MM.1S (cell line): ENCODE measurements at regions not wholly inside any gene's neighbourhood (a gene's known extent, or its start where the extent isn't known, plus 50 kb on each side); places are given as distances from the start of the nearest gene placed in this dataset.

Experiments
- DNase-seq: peaks from one replicate; pipeline ENCODE4 v3.0.0-alpha.2; 2015
- H2AFZ ChIP-seq: fragments of 300-600 bp; sonication (generic); 2 replicates; pipeline ENCODE4 v1.6.0; 2016; ENCODE audit warnings: antibody characterized with exemption, low read length
- H3F3A ChIP-seq: fragments of 300-600 bp; sonication (generic); 2 replicates; pipeline ENCODE4 v1.6.1; 2016; ENCODE audit warnings: mild to moderate bottlenecking, antibody characterized with exemption, low read length, moderate library complexity, mixed read lengths; ENCODE audit not compliant: insufficient read depth
- H3K27ac ChIP-seq: fragments of 300-600 bp; sonication (generic); 2 replicates; pipeline ENCODE4 v1.5.1; 2016; ENCODE audit warnings: mild to moderate bottlenecking, low read length
- H3K27me3 ChIP-seq: fragments of 300-600 bp; sonication (generic); replicated peaks from 2 replicates; pipeline ENCODE4 v1.6.0; 2016; ENCODE audit warnings: low read length; ENCODE audit not compliant: insufficient read depth
- H3K36me3 ChIP-seq: fragments of 300-600 bp; sonication (generic); replicated peaks from 2 replicates; pipeline ENCODE4 v1.6.1; 2016; ENCODE audit warnings: mild to moderate bottlenecking, low read length, mixed read lengths; ENCODE audit not compliant: insufficient read depth
- H3K4me1 ChIP-seq: fragments of 300-600 bp; sonication (generic); 2 replicates; pipeline ENCODE4 v1.6.1; 2016; ENCODE audit warnings: low read length, mixed read lengths
- H3K4me2 ChIP-seq: fragments of 300-600 bp; sonication (generic); 2 replicates; pipeline ENCODE4 v1.6.0; 2016; ENCODE audit warnings: low read depth, low read length
- H3K4me3 ChIP-seq: fragments of 300-600 bp; sonication (generic); 2 replicates; pipeline ENCODE4 v1.5.1; 2016; ENCODE audit warnings: low read length, mixed read lengths
- H3K79me2 ChIP-seq: fragments of 300-600 bp; sonication (generic); 2 replicates; pipeline ENCODE4 v1.6.1; 2016; ENCODE audit warnings: mixed run types, low read length, mixed read lengths
- H3K9ac ChIP-seq: fragments of 300-600 bp; sonication (generic); 2 replicates; pipeline ENCODE4 v1.6.1; 2016; ENCODE audit warnings: low read length, mixed read lengths
- H3K9me2 ChIP-seq: fragments of 300-600 bp; sonication (generic); replicated peaks from 2 replicates; pipeline ENCODE4 v1.6.1; 2016; ENCODE audit warnings: mild to moderate bottlenecking, low read length, mixed read lengths; ENCODE audit not compliant: insufficient read depth
- H3K9me3 ChIP-seq: fragments of 300-600 bp; sonication (generic); replicated peaks from 2 replicates; pipeline ENCODE4 v1.6.1; 2016; ENCODE audit warnings: mild to moderate bottlenecking, low read length, mixed read lengths; ENCODE audit not compliant: insufficient read depth
- H4K20me1 ChIP-seq: fragments of 300-600 bp; sonication (generic); 2 replicates; pipeline ENCODE4 v1.6.1; 2016; ENCODE audit warnings: mild to moderate bottlenecking, low read length, moderate library complexity, mixed read lengths; ENCODE audit not compliant: insufficient read depth
- CTCF ChIP-seq: fragments of 300-600 bp; sonication (generic); IDR thresholded peaks from 2 replicates; pipeline ENCODE4 v1.5.1; 2016; ENCODE audit warnings: antibody characterized with exemption, low read length, mixed read lengths
- EZH2 ChIP-seq: fragments of 300-600 bp; sonication (generic); optimal IDR thresholded peaks from 2 replicates; pipeline ENCODE3; 2017; ENCODE audit warnings: low read depth, mild to moderate bottlenecking, antibody characterized with exemption, low read length, mixed read lengths
- EZH2phosphoT487 ChIP-seq: fragments of 300-600 bp; sonication (generic); IDR thresholded peaks from 2 replicates; pipeline ENCODE4 v1.6.1; 2018; ENCODE audit warnings: antibody characterized with exemption, low read length

GRCh38 chr2:144896341-144896740 is 376.4 kb upstream of the ZEB2 start:
- Histone ChIP-seq H3K4me3 (no peak overlapping the region), H3K9me3 (no peaks in the 10 kb centered on the region), H3K9ac (no peak overlapping the region), H2AFZ (no peak overlapping the region), H3K27ac (no peak overlapping the region), H3K27me3 (no peaks in the 10 kb centered on the region), H3K4me2 (no peak overlapping the region), H3F3A (no peaks in the 10 kb centered on the region), H3K36me3 (no peaks in the 10 kb centered on the region), H4K20me1 (no peaks in the 10 kb centered on the region), H3K79me2 (no peaks in the 10 kb centered on the region), H3K9me2 (no peaks in the 10 kb centered on the region), H3K4me1 (no peaks in the 10 kb centered on the region)
- TF ChIP-seq EZH2 (no peak), EZH2phosphoT487 (no peak), CTCF (no peak)
- DNase-seq = no peak

DNA sequence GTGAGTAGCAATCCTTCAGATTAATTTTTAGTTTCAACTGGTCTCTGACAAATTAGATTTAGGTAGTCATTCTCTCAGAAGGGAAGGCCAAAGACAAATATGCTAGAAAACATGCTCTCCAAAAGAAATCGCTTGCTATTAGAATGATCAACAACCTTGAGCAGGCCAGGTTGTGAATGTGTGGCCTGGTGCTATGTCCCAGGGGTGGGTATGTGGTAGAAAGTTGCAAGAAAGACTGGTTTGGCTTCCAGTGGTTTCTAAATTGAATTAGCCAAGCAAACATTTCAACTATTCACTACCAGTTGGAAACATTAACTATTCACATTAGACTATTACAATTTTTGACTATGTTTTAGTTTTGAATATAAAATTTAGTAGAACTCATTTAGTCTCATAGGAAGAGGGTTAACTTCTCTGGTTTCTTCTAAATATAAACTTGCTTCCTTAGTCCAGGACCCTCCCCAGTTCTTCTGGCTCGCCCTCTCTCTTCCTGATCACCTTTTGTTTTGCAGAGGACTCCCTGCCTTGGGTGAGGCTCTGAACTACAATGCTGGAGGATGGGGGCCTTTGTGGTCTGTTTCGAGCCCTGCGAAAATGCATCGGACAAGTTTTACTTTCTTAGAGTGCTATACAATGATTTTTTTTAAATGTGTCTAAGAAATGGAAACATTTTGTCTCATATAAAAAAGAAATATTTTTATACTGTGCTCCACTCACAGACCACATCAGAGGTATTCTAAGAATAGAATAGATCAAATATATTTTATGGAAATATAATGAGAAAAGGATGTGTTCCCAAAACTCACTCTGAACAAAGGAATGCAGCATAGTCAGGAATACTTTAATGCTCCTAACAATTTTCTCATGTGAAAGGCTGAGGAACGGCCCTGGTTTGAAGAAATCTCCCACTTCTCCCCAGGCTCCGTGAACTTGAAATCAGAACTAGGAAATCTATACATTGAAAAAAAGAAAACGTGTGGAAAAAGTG is 375.0 kb upstream of the ZEB2 start:
- H3K36me3 ChIP-seq = no peaks in the 10 kb centered on the region
- no peaks in the 10 kb centered on the region for H3K9me3 ChIP-seq
- H3K27ac ChIP-seq = no peak overlapping the region
- H3K4me2 ChIP-seq = no peak overlapping the region
- H4K20me1 ChIP-seq = no peaks in the 10 kb centered on the region
- no peaks in the 10 kb centered on the region for H3K79me2 ChIP-seq
- no peaks in the 10 kb centered on the region for H3K9me2 ChIP-seq
- H3K27me3 ChIP-seq = no peaks in the 10 kb centered on the region
- H2AFZ ChIP-seq = no peak overlapping the region
- no peaks in the 10 kb centered on the region for H3F3A ChIP-seq
- no peak for TF ChIP-seq EZH2
- no peak for TF ChIP-seq EZH2phosphoT487
- no peak for TF ChIP-seq CTCF
- DNase-seq = no peak
- H3K4me1 ChIP-seq = no peaks in the 10 kb centered on the region
- H3K9ac ChIP-seq = no peak overlapping the region
- H3K4me3 ChIP-seq = no peak overlapping the region

DNA sequence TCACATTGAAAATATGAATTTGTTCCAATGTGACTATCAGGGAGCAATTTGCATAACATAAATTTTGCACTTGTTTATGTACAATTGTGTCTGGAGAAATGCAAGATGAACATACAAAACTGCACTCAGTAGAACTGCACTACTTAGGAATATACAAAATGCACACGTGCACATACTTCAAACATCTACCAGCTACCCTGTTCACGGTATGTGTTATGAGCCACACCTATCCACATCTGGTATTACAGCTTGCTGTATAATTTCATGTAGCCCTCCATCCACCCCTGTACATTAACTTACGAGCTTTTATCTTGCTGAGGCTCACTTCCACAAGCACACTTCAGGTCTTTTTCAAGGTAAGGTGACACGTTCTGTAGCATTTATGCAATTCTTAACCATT is 373.5 kb upstream of the ZEB2 start:
- no peaks in the 10 kb centered on the region for H3K79me2 ChIP-seq
- TF ChIP-seq EZH2phosphoT487 (no peak), EZH2 (no peak), CTCF (no peak)
- no peaks in the 10 kb centered on the region for H3F3A ChIP-seq
- H3K4me2 ChIP-seq = no peak overlapping the region
- no peak overlapping the region for H3K9ac ChIP-seq
- no peaks in the 10 kb centered on the region for H3K27me3 ChIP-seq
- no peak for DNase-seq
- no peaks in the 10 kb centered on the region for H3K9me3 ChIP-seq
- H3K9me2 ChIP-seq = no peaks in the 10 kb centered on the region
- H2AFZ ChIP-seq = no peak overlapping the region
- no peaks in the 10 kb centered on the region for H3K4me1 ChIP-seq
- H3K4me3 ChIP-seq = no peak overlapping the region
- H3K36me3 ChIP-seq = no peaks in the 10 kb centered on the region
- no peak overlapping the region for H3K27ac ChIP-seq
- H4K20me1 ChIP-seq = no peaks in the 10 kb centered on the region
